ENCODE measurements at regions not wholly inside any gene's neighbourhood (a gene's known extent, or its start where the extent isn't known, plus 50 kb on each side); places are given as distances from the start of the nearest gene placed in this dataset.

- no peak overlapping the region for H3K27ac ChIP-seq (ENCODE audit: extremely low read length, insufficient read depth, low read length)
- ChIA-PET CTCF (ENCODE audit: low intra/inter-chr PET ratio, low total read pairs) (no interaction called here), POLR2A (no interaction called here)
- WGBS (ENCODE audit: low lambda C conversion rate) = 16% methylated on average over 5 of the region's 5 CpGs
- H3K4me2 ChIP-seq (ENCODE audit: low read depth, low read length) = no peak overlapping the region
- no peaks in the 10 kb centered on the region for H3K36me3 ChIP-seq (replicated peaks in 1 of 2; ENCODE audit: control insufficient read depth in 1 of 2, insufficient read depth in 2 of 2, low read length in 2 of 2)
- no peaks in the 10 kb centered on the region for H3K9me3 ChIP-seq (ENCODE audit: low read length)
- no peak overlapping the region for H2AFZ ChIP-seq (ENCODE audit: low read length)
- H4K20me1 ChIP-seq (ENCODE audit: insufficient read depth, low read length) = no peaks in the 10 kb centered on the region
- H3K4me1 ChIP-seq (ENCODE audit: insufficient read depth, low read length) = no peaks in the 10 kb centered on the region
- in situ Hi-C loops (cut with HindIII; ENCODE audit: extremely low pct_ligation_motif_present, low pct_unique_long_range_greater_than_20kb) = no loop called here
- intact Hi-C loops (cut with micrococcal nuclease; ENCODE audit: unreplicated experiment) = no loop called here
- no peak overlapping the region for H3K9ac ChIP-seq (ENCODE audit: insufficient read depth, low read depth, low read length)
- no peaks in the 10 kb centered on the region for H3K27me3 ChIP-seq (ENCODE audit: control insufficient read depth in 1 of 2, insufficient read depth in 2 of 2, low read length in 2 of 2)
- no peak overlapping the region for H3K4me3 ChIP-seq (replicated peaks in 1 of 3; ENCODE audit: insufficient read depth in 1 of 3, low read depth in 2 of 3, low read length in 3 of 3)
- no peaks in the 10 kb centered on the region for H3K79me2 ChIP-seq (ENCODE audit: insufficient read depth, low read length)
- no peak for ATAC-seq
- FAIRE-seq = no peak
- no peak for TF ChIP-seq FOSL1 (CRISPR knock-in tag; IDR thresholded peaks at IDR 0.05; ENCODE audit: borderline replicate concordance)
- no peak for TF ChIP-seq ZIK1 (CRISPR knock-in tag; IDR thresholded peaks at IDR 0.05; ENCODE audit: borderline replicate concordance, low read depth)
- TF ChIP-seq TFAP4 (IDR thresholded peaks at IDR 0.05; ENCODE audit: borderline replicate concordance, low read depth) = no peak
- no peak for TF ChIP-seq ZBTB14 (CRISPR knock-in tag; IDR thresholded peaks at IDR 0.05)
- no peak for TF ChIP-seq JUN (CRISPR knock-in tag; IDR thresholded peaks at IDR 0.05)
- TF ChIP-seq ARID2 (CRISPR knock-in tag; IDR thresholded peaks at IDR 0.05; ENCODE audit: borderline replicate concordance) = no peak
- no peak for TF ChIP-seq KDM5A (IDR thresholded peaks at IDR 0.05; ENCODE audit: borderline replicate concordance, low read length)
- TF ChIP-seq ZNF569 (CRISPR knock-in tag; IDR thresholded peaks at IDR 0.05; ENCODE audit: borderline replicate concordance) = no peak
- no peak for TF ChIP-seq NR0B2 (CRISPR knock-in tag; IDR thresholded peaks at IDR 0.05)
- no peak for TF ChIP-seq ZNF354B (CRISPR knock-in tag; IDR thresholded peaks at IDR 0.05)
- TF ChIP-seq CAMTA2 (CRISPR knock-in tag; IDR thresholded peaks at IDR 0.05; ENCODE audit: borderline replicate concordance) = no peak
- TF ChIP-seq ZNF720 (CRISPR knock-in tag; IDR thresholded peaks at IDR 0.05) = no peak
- TF ChIP-seq SRY (CRISPR knock-in tag; IDR thresholded peaks at IDR 0.05) = no peak
- no peak for TF ChIP-seq ZNF770 (CRISPR knock-in tag; IDR thresholded peaks at IDR 0.05)
- no peak for TF ChIP-seq ZNF883 (CRISPR knock-in tag; IDR thresholded peaks at IDR 0.05; ENCODE audit: not compliant biosample characterization)
- no peak for TF ChIP-seq MED13 (CRISPR knock-in tag; IDR thresholded peaks at IDR 0.05)
- TF ChIP-seq GABPA (IDR thresholded peaks at IDR 0.05; ENCODE audit: low read depth, low read length) = no peak
- no peak for TF ChIP-seq GABPA (CRISPR knock-in tag; IDR thresholded peaks at IDR 0.05; ENCODE audit: low read depth)
- TF ChIP-seq HNRNPH1 (optimal IDR thresholded peaks at IDR 0.05; ENCODE audit: low read depth, low read length) = no peak
- DNase-seq (ENCODE audit: low spot score) = no peak
- no TSS peak for BruUV-seq (replicated peaks)
Observed at GRCh38 chr3:102141096-102141927, 292.0 kb downstream of the NFKBIZ start.
